SIG-M5 treated with dmso at 0.1 percent for 504 hours (cell line): ENCODE measurements at regions not wholly inside any gene's neighbourhood (a gene's known extent, or its start where the extent isn't known, plus 50 kb on each side); places are given as distances from the start of the nearest gene placed in this dataset.

Experiments used
- DNase-seq: peaks from one replicate; lab custom pipeline; 2025; ENCODE audit not compliant: unreplicated experiment; lab: John Stamatoyannopoulos, UW

- no peak for DNase-seq
Observed at GRCh38 chr6:132101535-132101934, 150.4 kb upstream of the CCN2 start.

- no peak for DNase-seq
Observed at GRCh38 chr6:132100388-132100990, 149.3 kb upstream of the CCN2 start.

GRCh38 chr6:132096996-132097395 lies 145.8 kb upstream of the CCN2 start:
- DNase-seq: no peak

- no peak for DNase-seq
Observed at GRCh38 chr6:132096245-132096644, 145.1 kb upstream of the CCN2 start.

GRCh38 chr6:132089173-132089572 lies 138.0 kb upstream of the CCN2 start:
- DNase-seq: no peak

GRCh38 chr6:132088150-132088549 lies 137.0 kb upstream of the CCN2 start:
- no peak for DNase-seq

- no peak for DNase-seq
Observed at GRCh38 chr6:132087391-132087790, 136.2 kb upstream of the CCN2 start.

GRCh38 chr6:132085731-132086130 lies 134.6 kb upstream of the CCN2 start:
- no peak for DNase-seq

- DNase-seq: no peak
Observed at GRCh38 chr6:132084811-132085509, 133.8 kb upstream of the CCN2 start.

GRCh38 chr6:132082421-132082820 lies 131.2 kb upstream of the CCN2 start:
- no peak for DNase-seq

GRCh38 chr6:132081338-132081737 lies 130.2 kb upstream of the CCN2 start:
- no peak for DNase-seq

GRCh38 chr6:132079286-132079685 lies 128.1 kb upstream of the CCN2 start:
- no peak for DNase-seq

- no peak for DNase-seq
Observed at GRCh38 chr6:132076452-132076851, 125.3 kb upstream of the CCN2 start.

GRCh38 chr6:132072831-132073230 lies 121.7 kb upstream of the CCN2 start:
- DNase-seq: no peak

- no peak for DNase-seq
Observed at GRCh38 chr6:132072271-132072670, 121.1 kb upstream of the CCN2 start.

- no peak for DNase-seq
Observed at GRCh38 chr6:132070356-132070755, 119.2 kb upstream of the CCN2 start.

- no peak for DNase-seq
Observed at GRCh38 chr6:132068766-132069165, 117.6 kb upstream of the CCN2 start.

- no peak for DNase-seq
Observed at GRCh38 chr6:132067286-132067685, 116.1 kb upstream of the CCN2 start.

- DNase-seq: no peak
Observed at GRCh38 chr6:132065556-132065955, 114.4 kb upstream of the CCN2 start.

- DNase-seq: no peak
Observed at GRCh38 chr6:132063738-132064137, 112.6 kb upstream of the CCN2 start.

- no peak for DNase-seq
Observed at GRCh38 chr6:132063204-132063603, 112.0 kb upstream of the CCN2 start.

- DNase-seq: no peak
Observed at GRCh38 chr6:132062626-132063025, 111.5 kb upstream of the CCN2 start.

- DNase-seq: no peak
Observed at GRCh38 chr6:132061381-132061780, 110.2 kb upstream of the CCN2 start.
